Fibroblast of the conjunctiva (primary cell): ENCODE measurements at regions not wholly inside any gene's neighbourhood (a gene's known extent, or its start where the extent isn't known, plus 50 kb on each side); places are given as distances from the start of the nearest gene placed in this dataset.

Experiments
- DNase-seq: peaks from one replicate; pipeline ENCODE4 v3.0.0-alpha.2; 2010; ENCODE audit warnings: low read depth

- DNase-seq, result no peak
These were observed 1103.3 kb upstream of the EEF2KMT start for GRCh38 chr16:6200861-6201260.

GRCh38 chr16:6200271-6200670 lies 1102.7 kb upstream of the EEF2KMT start:
- DNase-seq, result no peak

GRCh38 chr16:6195966-6196365 lies 1098.4 kb upstream of the EEF2KMT start:
- no peak for DNase-seq

- DNase-seq, result no peak
These were observed 1096.1 kb upstream of the EEF2KMT start for GRCh38 chr16:6193718-6194117.

GRCh38 chr16:6192984-6193383 lies 1095.4 kb upstream of the EEF2KMT start:
- no peak for DNase-seq

- no peak for DNase-seq
These were observed 1094.9 kb upstream of the EEF2KMT start for GRCh38 chr16:6192532-6192931.

- no peak for DNase-seq
These were observed 1093.2 kb upstream of the EEF2KMT start for GRCh38 chr16:6190776-6191175.

- no peak for DNase-seq
These were observed 1091.6 kb upstream of the EEF2KMT start for GRCh38 chr16:6189216-6189615.

GRCh38 chr16:6177616-6178180 lies 1080.1 kb upstream of the EEF2KMT start:
- no peak for DNase-seq

- DNase-seq, result no peak
These were observed 1072.4 kb upstream of the EEF2KMT start for GRCh38 chr16:6170022-6170421.

GRCh38 chr16:6165330-6165979 lies 1067.9 kb upstream of the EEF2KMT start:
- DNase-seq, result no peak

- no peak for DNase-seq
These were observed 1063.3 kb upstream of the EEF2KMT start for GRCh38 chr16:6160871-6161270.

- DNase-seq, result no peak
These were observed 1062.7 kb upstream of the EEF2KMT start for GRCh38 chr16:6160303-6160702.

- no peak for DNase-seq
These were observed 1060.2 kb upstream of the EEF2KMT start for GRCh38 chr16:6157806-6158205.

- no peak for DNase-seq
These were observed 1057.7 kb upstream of the EEF2KMT start for GRCh38 chr16:6155271-6155670.

GRCh38 chr16:6153901-6154300 lies 1056.3 kb upstream of the EEF2KMT start:
- DNase-seq, result no peak

- no peak for DNase-seq
These were observed 1051.4 kb upstream of the EEF2KMT start for GRCh38 chr16:6149031-6149430.

- no peak for DNase-seq
These were observed 1050.8 kb upstream of the EEF2KMT start for GRCh38 chr16:6148361-6148760.

- DNase-seq, result no peak
These were observed 1049.4 kb upstream of the EEF2KMT start for GRCh38 chr16:6146874-6147425.

GRCh38 chr16:6146356-6146755 lies 1048.8 kb upstream of the EEF2KMT start:
- DNase-seq, result no peak

GRCh38 chr16:6144463-6144862 lies 1046.9 kb upstream of the EEF2KMT start:
- DNase-seq, result no peak

GRCh38 chr16:6143020-6143419 lies 1045.4 kb upstream of the EEF2KMT start:
- no peak for DNase-seq

GRCh38 chr16:6133009-6133557 lies 1035.5 kb upstream of the EEF2KMT start:
- no peak for DNase-seq

GRCh38 chr16:6132121-6132520 lies 1034.5 kb upstream of the EEF2KMT start:
- no peak for DNase-seq
